ENCODE measurements at regions not wholly inside any gene's neighbourhood (a gene's known extent, or its start where the extent isn't known, plus 50 kb on each side); places are given as distances from the start of the nearest gene placed in this dataset.

DNA sequence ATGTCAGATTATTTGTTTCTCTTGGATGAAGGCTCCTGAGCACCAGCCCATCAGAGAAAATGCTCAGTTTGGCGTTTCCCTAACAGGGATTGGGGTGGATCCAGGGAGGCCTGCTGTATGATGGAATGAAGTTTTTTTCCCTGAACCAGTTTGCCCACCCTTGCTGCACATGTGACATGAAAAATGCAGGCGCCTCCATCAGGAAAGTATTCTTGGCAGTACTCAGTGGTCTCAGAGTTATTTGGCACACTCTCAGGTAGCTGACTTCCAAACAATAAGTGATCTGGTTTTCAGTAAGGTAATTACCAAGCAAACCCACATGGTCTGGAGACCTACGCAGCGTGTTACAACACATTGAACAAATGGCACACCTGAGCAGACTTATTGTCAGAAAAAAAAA is 254.9 kb downstream of the PAX3 start:
- TF ChIP-seq EP300 (IDR thresholded peaks at IDR 0.05; ENCODE audit: borderline replicate concordance in 1 of 2, low read depth in 1 of 2, low read length in 1 of 2) (no peak), SIN3A (IDR thresholded peaks at IDR 0.05; ENCODE audit: borderline replicate concordance, low read depth, low read length) (no peak)
- TF ChIP-seq, protein P1, sequence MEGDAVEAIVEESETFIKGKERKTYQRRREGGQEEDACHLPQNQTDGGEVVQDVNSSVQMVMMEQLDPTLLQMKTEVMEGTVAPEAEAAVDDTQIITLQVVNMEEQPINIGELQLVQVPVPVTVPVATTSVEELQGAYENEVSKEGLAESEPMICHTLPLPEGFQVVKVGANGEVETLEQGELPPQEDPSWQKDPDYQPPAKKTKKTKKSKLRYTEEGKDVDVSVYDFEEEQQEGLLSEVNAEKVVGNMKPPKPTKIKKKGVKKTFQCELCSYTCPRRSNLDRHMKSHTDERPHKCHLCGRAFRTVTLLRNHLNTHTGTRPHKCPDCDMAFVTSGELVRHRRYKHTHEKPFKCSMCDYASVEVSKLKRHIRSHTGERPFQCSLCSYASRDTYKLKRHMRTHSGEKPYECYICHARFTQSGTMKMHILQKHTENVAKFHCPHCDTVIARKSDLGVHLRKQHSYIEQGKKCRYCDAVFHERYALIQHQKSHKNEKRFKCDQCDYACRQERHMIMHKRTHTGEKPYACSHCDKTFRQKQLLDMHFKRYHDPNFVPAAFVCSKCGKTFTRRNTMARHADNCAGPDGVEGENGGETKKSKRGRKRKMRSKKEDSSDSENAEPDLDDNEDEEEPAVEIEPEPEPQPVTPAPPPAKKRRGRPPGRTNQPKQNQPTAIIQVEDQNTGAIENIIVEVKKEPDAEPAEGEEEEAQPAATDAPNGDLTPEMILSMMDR (IDR thresholded peaks at IDR 0.05) = no peak
- TF ChIP-seq, protein P2, sequence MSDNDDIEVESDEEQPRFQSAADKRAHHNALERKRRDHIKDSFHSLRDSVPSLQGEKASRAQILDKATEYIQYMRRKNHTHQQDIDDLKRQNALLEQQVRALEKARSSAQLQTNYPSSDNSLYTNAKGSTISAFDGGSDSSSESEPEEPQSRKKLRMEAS (IDR thresholded peaks at IDR 0.05; ENCODE audit: low read depth) = no peak
